HepG2 (cell line): ENCODE measurements at regions not wholly inside any gene's neighbourhood (a gene's known extent, or its start where the extent isn't known, plus 50 kb on each side); places are given as distances from the start of the nearest gene placed in this dataset.

Source experiments
- AGO2 ChIP-seq: fragments of 200-400 bp; formaldehyde crosslinking; optimal IDR thresholded peaks from 2 replicates; pipeline ENCODE3; 2017; ENCODE audit warnings: mild to moderate bottlenecking, low read depth, low read length, moderate library complexity
- ATM ChIP-seq: fragments of 450-650 bp; IDR thresholded peaks from 2 replicates; pipeline ENCODE4 v1.7.1; 2017; ENCODE audit warnings: mild to moderate bottlenecking, borderline replicate concordance
- CHD4 ChIP-seq: fragments of 200-600 bp; sonication (generic); IDR thresholded peaks from 2 replicates; pipeline ENCODE4 v1.7.0; 2017; ENCODE audit warnings: mild to moderate bottlenecking, low read length, borderline replicate concordance
- FOSL1 ChIP-seq: sonication (generic); formaldehyde crosslinking; IDR thresholded peaks from 2 replicates; pipeline ENCODE4 v1.9.0; 2021; ENCODE audit warnings: missing genetic modification reagents, borderline replicate concordance
- FOXA1 ChIP-seq, 2 experiments: fragments of 450-650 bp in 1 of 2; sonication (generic) in 1 of 2; formaldehyde crosslinking in 1 of 2; IDR thresholded peaks; 2 replicates each; pipeline versions ENCODE4 v1.4.0 to v1.6.1; 2016 to 2020; ENCODE audit warnings: missing genetic modification reagents in 1 of 2
- HOXA9 ChIP-seq: sonication (generic); formaldehyde crosslinking; IDR thresholded peaks from 2 replicates; pipeline ENCODE4 v1.8.1; 2022; ENCODE audit warnings: missing genetic modification reagents, mild to moderate bottlenecking, moderate library complexity, borderline replicate concordance
- KDM4B ChIP-seq: sonication (generic); formaldehyde crosslinking; IDR thresholded peaks from 2 replicates; pipeline ENCODE4 v1.4.0; 2020; ENCODE audit warnings: missing genetic modification reagents
- KLF9 ChIP-seq: IDR thresholded peaks from 2 replicates; pipeline ENCODE4 v1.6.1; 2016; ENCODE audit warnings: low read depth
- KMT2B ChIP-seq: IDR thresholded peaks from 2 replicates; pipeline ENCODE4 v1.6.1; 2016; ENCODE audit warnings: missing genetic modification reagents, missing compliant biosample characterization
- MAFG ChIP-seq: sonication (generic); formaldehyde crosslinking; IDR thresholded peaks from 2 replicates; pipeline ENCODE4 v1.5.1; 2020; ENCODE audit warnings: mild to moderate bottlenecking, missing genetic modification reagents
- MTA1 ChIP-seq: sonication (generic); formaldehyde crosslinking; IDR thresholded peaks from 2 replicates; pipeline ENCODE4 v1.4.0; 2020; ENCODE audit warnings: missing genetic modification reagents, mild to moderate bottlenecking, borderline replicate concordance
- RFX3 ChIP-seq: IDR thresholded peaks from 2 replicates; pipeline ENCODE4 v1.6.1; 2016; ENCODE audit warnings: missing biosample characterization, missing genetic modification reagents
- SATB2 ChIP-seq: sonication (generic); formaldehyde crosslinking; IDR thresholded peaks from 2 replicates; pipeline ENCODE4 v1.5.0; 2020; ENCODE audit warnings: missing genetic modification reagents
- SNAPC2 ChIP-seq: sonication (generic); formaldehyde crosslinking; IDR thresholded peaks from 2 replicates; pipeline ENCODE4 v1.8.1; 2022; ENCODE audit warnings: mild to moderate bottlenecking, missing genetic modification reagents
- SP5 ChIP-seq: IDR thresholded peaks from 2 replicates; pipeline ENCODE4 v1.6.1; 2016; ENCODE audit warnings: low read depth, borderline replicate concordance
- SRF ChIP-seq: IDR thresholded peaks from 2 replicates; pipeline ENCODE4 v1.6.1; 2011; ENCODE audit warnings: mild to moderate bottlenecking, low read depth, low read length, moderate library complexity
- STAG1 ChIP-seq: sonication (generic); formaldehyde crosslinking; IDR thresholded peaks from 2 replicates; pipeline ENCODE4 v1.4.0; 2020; ENCODE audit warnings: missing genetic modification reagents
- ZNF143 ChIP-seq: sonication (generic); formaldehyde crosslinking; IDR thresholded peaks from 2 replicates; pipeline ENCODE4 v1.4.0; 2020; ENCODE audit warnings: missing genetic modification reagents
- ZNF24 ChIP-seq: fragments of 450-650 bp; IDR thresholded peaks from 2 replicates; pipeline ENCODE4 v1.6.1; 2017; ENCODE audit warnings: antibody characterized with exemption, mild to moderate bottlenecking
- ZNF34 ChIP-seq: sonication (generic); formaldehyde crosslinking; IDR thresholded peaks from 2 replicates; pipeline ENCODE4 v1.4.0; 2020; ENCODE audit warnings: mild to moderate bottlenecking, missing genetic modification reagents, borderline replicate concordance
- ZNF510 ChIP-seq: sonication (generic); formaldehyde crosslinking; IDR thresholded peaks from 2 replicates; pipeline ENCODE4 v1.4.0; 2020; ENCODE audit warnings: low read depth, mild to moderate bottlenecking, missing genetic modification reagents
- ZNF558 ChIP-seq: sonication (generic); formaldehyde crosslinking; IDR thresholded peaks from 2 replicates; pipeline ENCODE4 v1.9.0; 2022; ENCODE audit warnings: mild to moderate bottlenecking, missing genetic modification reagents, borderline replicate concordance
- ZNF570 ChIP-seq: sonication (generic); formaldehyde crosslinking; IDR thresholded peaks from 2 replicates; pipeline ENCODE4 v1.4.0; 2020; ENCODE audit warnings: mild to moderate bottlenecking, missing genetic modification reagents, borderline replicate concordance
- ZNF652 ChIP-seq: IDR thresholded peaks from 2 replicates; pipeline ENCODE4 v1.6.1; 2016; ENCODE audit warnings: low read depth, borderline replicate concordance
- ZNF792 ChIP-seq: IDR thresholded peaks from 2 replicates; pipeline ENCODE4 v1.6.1; 2016
- ZSCAN20 ChIP-seq: sonication (generic); formaldehyde crosslinking; IDR thresholded peaks from 2 replicates; pipeline ENCODE4 v1.4.0; 2020; ENCODE audit warnings: missing genetic modification reagents, mild to moderate bottlenecking, borderline replicate concordance
- TF ChIP-seq, protein P1 (sequence below): sonication (generic); formaldehyde crosslinking; IDR thresholded peaks from 2 replicates; pipeline ENCODE4 v1.5.0; 2020; ENCODE audit warnings: mild to moderate bottlenecking, missing genetic modification reagents
- TF ChIP-seq, protein P2 (sequence below): sonication (generic); formaldehyde crosslinking; IDR thresholded peaks from 2 replicates; pipeline ENCODE4 v1.9.0; 2021; ENCODE audit warnings: missing genetic modification reagents, borderline replicate concordance

DNA sequence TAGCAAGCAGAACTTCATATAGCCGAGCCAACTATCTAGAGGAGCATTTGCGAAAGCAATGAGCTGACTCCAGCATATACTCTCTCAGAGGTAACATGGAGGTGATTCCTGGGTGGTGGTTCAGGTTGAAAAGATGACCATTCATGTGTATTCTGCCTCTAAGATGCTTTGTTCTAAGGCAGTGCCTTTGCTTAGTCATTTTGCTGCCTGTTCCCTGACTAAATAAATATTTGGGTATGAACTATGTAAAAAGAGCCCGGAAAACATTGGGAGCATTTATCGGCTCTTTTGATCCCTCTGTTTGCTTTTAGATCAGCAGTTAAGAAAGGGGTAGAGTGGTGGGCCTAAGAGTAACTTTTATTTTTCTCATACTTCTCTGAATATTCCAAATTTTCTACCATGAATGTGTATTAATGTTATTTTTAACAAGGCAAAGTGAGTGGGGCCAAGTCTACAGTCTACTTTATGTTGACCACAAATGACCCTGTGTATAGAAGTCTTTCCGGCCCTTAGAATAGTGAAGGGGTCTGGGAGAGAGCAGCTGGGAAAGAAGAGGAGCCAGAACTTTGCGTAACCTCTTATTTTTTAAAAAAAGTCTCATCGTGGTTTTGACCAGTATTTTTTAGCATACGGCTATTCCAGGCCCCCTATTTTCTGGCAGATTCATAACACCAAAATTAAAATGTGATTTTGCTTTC, 206.5 kb upstream of the EYA4 start (continued):
- TF ChIP-seq, protein P1, sequence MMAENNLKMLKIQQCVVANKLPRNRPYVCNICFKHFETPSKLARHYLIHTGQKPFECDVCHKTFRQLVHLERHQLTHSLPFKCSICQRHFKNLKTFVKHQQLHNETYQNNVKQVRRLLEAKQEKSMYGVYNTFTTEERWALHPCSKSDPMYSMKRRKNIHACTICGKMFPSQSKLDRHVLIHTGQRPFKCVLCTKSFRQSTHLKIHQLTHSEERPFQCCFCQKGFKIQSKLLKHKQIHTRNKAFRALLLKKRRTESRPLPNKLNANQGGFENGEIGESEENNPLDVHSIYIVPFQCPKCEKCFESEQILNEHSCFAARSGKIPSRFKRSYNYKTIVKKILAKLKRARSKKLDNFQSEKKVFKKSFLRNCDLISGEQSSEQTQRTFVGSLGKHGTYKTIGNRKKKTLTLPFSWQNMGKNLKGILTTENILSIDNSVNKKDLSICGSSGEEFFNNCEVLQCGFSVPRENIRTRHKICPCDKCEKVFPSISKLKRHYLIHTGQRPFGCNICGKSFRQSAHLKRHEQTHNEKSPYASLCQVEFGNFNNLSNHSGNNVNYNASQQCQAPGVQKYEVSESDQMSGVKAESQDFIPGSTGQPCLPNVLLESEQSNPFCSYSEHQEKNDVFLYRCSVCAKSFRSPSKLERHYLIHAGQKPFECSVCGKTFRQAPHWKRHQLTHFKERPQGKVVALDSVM (CRISPR knock-in tag): no peak
- TF ChIP-seq ZNF143 (no peak), SP5 (CRISPR knock-in tag) (peak; percentile 55; the same call in 1 of the 2 replicates), ZNF558 (CRISPR knock-in tag) (no peak), ZNF792 (CRISPR knock-in tag) (peak; percentile 43; the same call in 1 of the 2 replicates), ZNF24 (no peak), FOXA1 (IDR thresholded peaks at IDR 0.05) (peak; percentile 85), FOXA1 (CRISPR knock-in tag; IDR thresholded peaks at IDR 0.05) (peak; percentile 85), SRF (no peak; the same call in 1 of the 2 replicates), ATM (no peak), FOSL1 (CRISPR knock-in tag) (peak; percentile 58; the same call in 1 of the 2 replicates), ZNF510 (CRISPR knock-in tag) (no peak), SNAPC2 (CRISPR knock-in tag) (0 out of 2 replicates have a peak, but pooled peaks have one; percentile 66), KDM4B (CRISPR knock-in tag) (peak; percentile 23; the same call in 1 of the 2 replicates), MTA1 (no peak), KLF9 (no peak), STAG1 (no peak), ZNF34 (CRISPR knock-in tag) (no peak), RFX3 (no peak), HOXA9 (no peak), ZSCAN20 (no peak), SATB2 (no peak), ZNF570 (CRISPR knock-in tag) (no peak), MAFG (CRISPR knock-in tag) (no peak), ZNF652 (0 out of 2 replicates have a peak, but pooled peaks have one; percentile 14), AGO2 (no peak), KMT2B (CRISPR knock-in tag) (no peak), CHD4 (peak; percentile 82; the same call in 1 of the 2 replicates)
- TF ChIP-seq, protein P2, sequence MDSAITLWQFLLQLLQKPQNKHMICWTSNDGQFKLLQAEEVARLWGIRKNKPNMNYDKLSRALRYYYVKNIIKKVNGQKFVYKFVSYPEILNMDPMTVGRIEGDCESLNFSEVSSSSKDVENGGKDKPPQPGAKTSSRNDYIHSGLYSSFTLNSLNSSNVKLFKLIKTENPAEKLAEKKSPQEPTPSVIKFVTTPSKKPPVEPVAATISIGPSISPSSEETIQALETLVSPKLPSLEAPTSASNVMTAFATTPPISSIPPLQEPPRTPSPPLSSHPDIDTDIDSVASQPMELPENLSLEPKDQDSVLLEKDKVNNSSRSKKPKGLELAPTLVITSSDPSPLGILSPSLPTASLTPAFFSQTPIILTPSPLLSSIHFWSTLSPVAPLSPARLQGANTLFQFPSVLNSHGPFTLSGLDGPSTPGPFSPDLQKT (CRISPR knock-in tag): no peak
